HCT116 (cell line): ENCODE measurements at regions not wholly inside any gene's neighbourhood (a gene's known extent, or its start where the extent isn't known, plus 50 kb on each side); places are given as distances from the start of the nearest gene placed in this dataset.

ENCODE experiments used
- ATAC-seq: fragments of 200-7000 bp; cut with Tn5 transposase; 2 replicates; pipeline ENCODE4 v1.9.1; 2020; ENCODE audit warnings: mild to moderate bottlenecking, moderate library complexity
- BruUV-seq: library from RNA; stranded (reverse); fragments of 400-500 nt; replicated peaks from 2 replicates; lab custom pipeline; 2021; lab: Mats Ljungman, UMichigan
- CTCF ChIA-PET: fragments of 300-600 bp; sonication (Branson Sonifier 250); formaldehyde crosslinking; loops from one replicate; lab custom pipeline; 2021; ENCODE audit warnings: antibody characterized with exemption; lab: Charles Lee
- POLR2A ChIA-PET: fragments of 300-600, 350-600 bp; sonication (Branson Sonifier 250); formaldehyde crosslinking; loops from one replicate; lab custom pipeline; 2021; ENCODE audit warnings: antibody characterized with exemption; lab: Charles Lee
- RAD21 ChIA-PET, 2 experiments: fragments of 300-600 bp; sonication (Branson Sonifier 250); formaldehyde crosslinking; loops; one replicate each; lab custom pipeline; 2023; ENCODE audit warnings: low total read pairs in 2 of 2; ENCODE audit not compliant: uncharacterized antibody in 2 of 2, unreplicated experiment in 2 of 2, low non-redundant PET in 1 of 2; lab: Charles Lee
- DNase-seq: peaks from one replicate; pipeline ENCODE4 v3.0.0-alpha.2; 2010; ENCODE audit warnings: low read depth, low spot score
- H2AFZ ChIP-seq: fragments of 200-600 bp; shearing (Covaris generic), sonication (generic); 2 replicates; pipeline ENCODE4 v1.6.1; 2017; ENCODE audit warnings: low read depth, mixed run types, mixed read lengths, antibody characterized with exemption, low read length; ENCODE audit not compliant: poor library complexity, severe bottlenecking
- H3K27ac ChIP-seq: 2 replicates; pipeline ENCODE4 v1.5.1; 2012; ENCODE audit warnings: low read depth, low read length
- H3K27me3 ChIP-seq: fragments of 200-600 bp; sonication (generic); 2 replicates; pipeline ENCODE4 v1.6.1; 2016; ENCODE audit warnings: mixed run types, low read length, mixed read lengths; ENCODE audit not compliant: insufficient read depth
- H3K36me3 ChIP-seq, 2 experiments: fragments of 200-500 bp in 1 of 2; fragments of 200-600 bp in 1 of 2; sonication (Bioruptor generic) in 1 of 2; sonication (generic) in 1 of 2; 2 replicates each; pipeline versions ENCODE4 v1.5.1 to v1.6.1; 2014 to 2016; ENCODE audit warnings: low read length in 2 of 2, inconsistent platforms in 1 of 2, mixed read lengths in 1 of 2, mixed run types in 1 of 2; ENCODE audit not compliant: insufficient read depth in 2 of 2, control insufficient read depth in 1 of 2
- H3K4me1 ChIP-seq, 2 experiments: fragments of 200-600 bp in 1 of 2; sonication (generic) in 1 of 2; 2 replicates each; pipeline versions ENCODE4 v1.5.1 to v1.6.1; 2012 to 2017; ENCODE audit warnings: low read length in 2 of 2, inconsistent platforms in 1 of 2, mild to moderate bottlenecking in 1 of 2, mixed read lengths in 1 of 2, mixed run types in 1 of 2, moderate library complexity in 1 of 2; ENCODE audit not compliant: insufficient read depth in 2 of 2, control insufficient read depth in 1 of 2
- H3K4me2 ChIP-seq: fragments of 200-600 bp; sonication (generic); 2 replicates; pipeline ENCODE4 v1.6.1; 2017; ENCODE audit warnings: mixed run types, low read length, mixed read lengths
- H3K4me3 ChIP-seq, 2 experiments: fragments of 200-600 bp in 1 of 2; sonication (generic) in 1 of 2; replicated peaks in 1 of 2; 2 replicates each; pipeline ENCODE4 v1.5.1; 2011 to 2016; ENCODE audit warnings: low read length in 2 of 2, control low read depth in 1 of 2, low read depth in 1 of 2, mild to moderate bottlenecking in 1 of 2, mixed read lengths in 1 of 2, mixed run types in 1 of 2
- H3K79me2 ChIP-seq: fragments of 200-600 bp; sonication (generic); 2 replicates; pipeline ENCODE4 v1.6.1; 2017; ENCODE audit warnings: mild to moderate bottlenecking, mixed run types, low read length, moderate library complexity, mixed read lengths; ENCODE audit not compliant: insufficient read depth
- H3K9ac ChIP-seq: fragments of 200-600 bp; sonication (generic); 2 replicates; pipeline ENCODE4 v1.6.1; 2016; ENCODE audit warnings: low read length, mixed read lengths
- H3K9me2 ChIP-seq: fragments of 200-600 bp; sonication (generic), shearing (Covaris generic); 2 replicates; pipeline ENCODE4 v1.6.1; 2017; ENCODE audit warnings: mixed run types, mild to moderate bottlenecking, moderate library complexity; ENCODE audit not compliant: insufficient read depth
- H3K9me3 ChIP-seq, 2 experiments: fragments of 200-500 bp in 1 of 2; fragments of 200-600 bp in 1 of 2; sonication (Bioruptor generic) in 1 of 2; sonication (generic) in 1 of 2; 2 replicates each; pipeline ENCODE4 v1.6.1; 2014 to 2017; ENCODE audit warnings: low read length in 2 of 2, mixed read lengths in 2 of 2, inconsistent platforms in 1 of 2, low read depth in 1 of 2, mild to moderate bottlenecking in 1 of 2, mixed run types in 1 of 2, moderate library complexity in 1 of 2; ENCODE audit not compliant: control insufficient read depth in 1 of 2, insufficient read depth in 1 of 2
- H4K20me1 ChIP-seq: fragments of 200-600 bp; sonication (generic), shearing (Covaris generic); 2 replicates; pipeline ENCODE4 v1.6.1; 2017; ENCODE audit warnings: mixed run types, mild to moderate bottlenecking, moderate library complexity; ENCODE audit not compliant: insufficient read depth
- CTCF ChIP-seq, 3 experiments: fragments of 200-600 bp in 1 of 3; sonication (generic) in 1 of 3; IDR thresholded peaks in 2 of 3; conservative IDR thresholded peaks in 1 of 3; 2 replicates each; pipeline ENCODE4 v1.5.1; 2012 to 2017; ENCODE audit warnings: low read depth in 2 of 3, low read length in 2 of 3, antibody characterized with exemption in 1 of 3, borderline replicate concordance in 1 of 3, control low read depth in 1 of 3, mild to moderate bottlenecking in 1 of 3, mixed read lengths in 1 of 3, mixed run types in 1 of 3, moderate library complexity in 1 of 3; ENCODE audit not compliant: insufficient read depth in 1 of 3
- EGR1 ChIP-seq: IDR thresholded peaks from 2 replicates; pipeline ENCODE4 v1.6.1; 2012; ENCODE audit warnings: low read depth
- EZH2phosphoT487 ChIP-seq: fragments of 200-600 bp; IDR thresholded peaks from 2 replicates; pipeline ENCODE4 v1.6.1; 2018; ENCODE audit warnings: antibody characterized with exemption, borderline replicate concordance
- POLR2AphosphoS5 ChIP-seq: IDR thresholded peaks from 2 replicates; pipeline ENCODE4 v1.6.1; 2011; ENCODE audit warnings: mild to moderate bottlenecking, low read depth, low read length, moderate library complexity
- RAD21 ChIP-seq: IDR thresholded peaks from 2 replicates; pipeline ENCODE4 v1.6.1; 2012; ENCODE audit warnings: low read depth, mild to moderate bottlenecking
- SIN3A ChIP-seq: IDR thresholded peaks from 2 replicates; pipeline ENCODE4 v1.6.1; 2012; ENCODE audit warnings: low read depth
- SP1 ChIP-seq: IDR thresholded peaks from 2 replicates; pipeline ENCODE4 v1.6.1; 2012; ENCODE audit warnings: low read depth
- TCF7L2 ChIP-seq: IDR thresholded peaks from 2 replicates; pipeline ENCODE4 v1.7.0; 2011; ENCODE audit warnings: borderline replicate concordance, inconsistent platforms; ENCODE audit not compliant: insufficient read depth, insufficient read length; ENCODE audit errors: extremely low read depth
- ZBTB33 ChIP-seq: IDR thresholded peaks from 2 replicates; pipeline ENCODE4 v1.6.1; 2011; ENCODE audit warnings: mild to moderate bottlenecking, low read length, moderate library complexity; ENCODE audit not compliant: insufficient replicate concordance; ENCODE audit errors: extremely low read depth
- ZNF274 ChIP-seq: fragments of 200-500 bp; sonication (Bioruptor generic); IDR thresholded peaks from 2 replicates; pipeline ENCODE4 v1.6.1; 2014; ENCODE audit warnings: mild to moderate bottlenecking, low read depth, low read length, inconsistent platforms
- intact Hi-C: fragments of 100-400 bp; cut with micrococcal nuclease; formaldehyde crosslinking; loops from 2 replicates; pipeline ENCODE4 v1.10.0; 2022
- TF ChIP-seq, protein P1 (sequence below): IDR thresholded peaks from 2 replicates; pipeline ENCODE4 v1.6.1; 2012; ENCODE audit warnings: low read depth

GRCh38 chr14:86665975-86666374 is 1136.0 kb downstream of the FLRT2 start:
- Histone ChIP-seq H3K27me3 (no peaks in the 10 kb centered on the region), H3K9ac (no peak overlapping the region), H3K79me2 (no peaks in the 10 kb centered on the region), H3K9me2 (no peaks in the 10 kb centered on the region), H3K27ac (no peak overlapping the region), H3K4me1 (no peaks in the 10 kb centered on the region), H3K4me2 (no peak overlapping the region), H3K9me3 (peaks cover 12 to 17% of the 10 kb centered on the region in 2 experiments; a peak in 2 of 4 replicates), H3K4me3 (no peak overlapping the region), H4K20me1 (no peaks in the 10 kb centered on the region), H2AFZ (no peak overlapping the region), H3K36me3 (no peaks in the 10 kb centered on the region)
- intact Hi-C loops, result no loop called here
- ChIA-PET RAD21 (no interaction called here), CTCF (no interaction called here), POLR2A (no interaction called here)
- no peak for TF ChIP-seq ZBTB33
- no peak for TF ChIP-seq RAD21
- TF ChIP-seq SP1, result no peak
- TF ChIP-seq TCF7L2, result no peak
- TF ChIP-seq EZH2phosphoT487, result no peak
- no peak for TF ChIP-seq POLR2AphosphoS5
- TF ChIP-seq EGR1, result no peak
- no peak for TF ChIP-seq SIN3A
- TF ChIP-seq, protein P1, sequence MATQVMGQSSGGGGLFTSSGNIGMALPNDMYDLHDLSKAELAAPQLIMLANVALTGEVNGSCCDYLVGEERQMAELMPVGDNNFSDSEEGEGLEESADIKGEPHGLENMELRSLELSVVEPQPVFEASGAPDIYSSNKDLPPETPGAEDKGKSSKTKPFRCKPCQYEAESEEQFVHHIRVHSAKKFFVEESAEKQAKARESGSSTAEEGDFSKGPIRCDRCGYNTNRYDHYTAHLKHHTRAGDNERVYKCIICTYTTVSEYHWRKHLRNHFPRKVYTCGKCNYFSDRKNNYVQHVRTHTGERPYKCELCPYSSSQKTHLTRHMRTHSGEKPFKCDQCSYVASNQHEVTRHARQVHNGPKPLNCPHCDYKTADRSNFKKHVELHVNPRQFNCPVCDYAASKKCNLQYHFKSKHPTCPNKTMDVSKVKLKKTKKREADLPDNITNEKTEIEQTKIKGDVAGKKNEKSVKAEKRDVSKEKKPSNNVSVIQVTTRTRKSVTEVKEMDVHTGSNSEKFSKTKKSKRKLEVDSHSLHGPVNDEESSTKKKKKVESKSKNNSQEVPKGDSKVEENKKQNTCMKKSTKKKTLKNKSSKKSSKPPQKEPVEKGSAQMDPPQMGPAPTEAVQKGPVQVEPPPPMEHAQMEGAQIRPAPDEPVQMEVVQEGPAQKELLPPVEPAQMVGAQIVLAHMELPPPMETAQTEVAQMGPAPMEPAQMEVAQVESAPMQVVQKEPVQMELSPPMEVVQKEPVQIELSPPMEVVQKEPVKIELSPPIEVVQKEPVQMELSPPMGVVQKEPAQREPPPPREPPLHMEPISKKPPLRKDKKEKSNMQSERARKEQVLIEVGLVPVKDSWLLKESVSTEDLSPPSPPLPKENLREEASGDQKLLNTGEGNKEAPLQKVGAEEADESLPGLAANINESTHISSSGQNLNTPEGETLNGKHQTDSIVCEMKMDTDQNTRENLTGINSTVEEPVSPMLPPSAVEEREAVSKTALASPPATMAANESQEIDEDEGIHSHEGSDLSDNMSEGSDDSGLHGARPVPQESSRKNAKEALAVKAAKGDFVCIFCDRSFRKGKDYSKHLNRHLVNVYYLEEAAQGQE, result no peak
- no peak for TF ChIP-seq CTCF (IDR thresholded peaks at IDR 0.05 in 2 of 3, conservative IDR thresholded peaks at IDR 0.05 in 1 of 3; ENCODE audit: borderline replicate concordance in 1 of 3, insufficient read depth in 1 of 3, low read depth in 2 of 3, low read length in 2 of 3)
- TF ChIP-seq ZNF274, result no peak
- BruUV-seq, result no TSS peak
- ATAC-seq (no peak), DNase-seq (no peak)
